GM23338 (cell line): ENCODE measurements at regions not wholly inside any gene's neighbourhood (a gene's known extent, or its start where the extent isn't known, plus 50 kb on each side); places are given as distances from the start of the nearest gene placed in this dataset.

Experiments
- ATAC-seq: fragments of 200-7000 bp; cut with Tn5 transposase; 3 replicates; pipeline ENCODE4 v1.9.1; 2020
- DNase-seq: peaks from one replicate; pipeline ENCODE4 v3.0.0-alpha.2; 2015; ENCODE audit warnings: low spot score
- H2AFZ ChIP-seq: fragments of 200-600 bp; sonication (generic); 2 replicates; pipeline ENCODE4 v1.8.0; 2016; ENCODE audit warnings: antibody characterized with exemption, mild to moderate bottlenecking, moderate library complexity
- H3F3A ChIP-seq: fragments of 200-600 bp; sonication (generic); replicated peaks from 2 replicates; pipeline ENCODE4 v1.8.0; 2017; ENCODE audit warnings: antibody characterized with exemption, mixed run types, low read depth
- H3K27ac ChIP-seq: fragments of 200-600 bp; sonication (generic); 2 replicates; pipeline ENCODE4 v1.6.1; 2016; ENCODE audit warnings: low read depth
- H3K27me3 ChIP-seq: fragments of 200-600 bp; sonication (generic); 2 replicates; pipeline ENCODE4 v1.8.0; 2016; ENCODE audit warnings: mild to moderate bottlenecking, mixed run types, moderate library complexity; ENCODE audit not compliant: insufficient read depth
- H3K36me3 ChIP-seq: fragments of 200-600 bp; sonication (generic); 2 replicates; pipeline ENCODE4 v1.8.0; 2016; ENCODE audit warnings: mild to moderate bottlenecking; ENCODE audit not compliant: insufficient read depth
- H3K4me1 ChIP-seq: fragments of 200-600 bp; sonication (generic); 2 replicates; pipeline ENCODE4 v1.8.0; 2016; ENCODE audit warnings: mild to moderate bottlenecking, moderate library complexity; ENCODE audit not compliant: insufficient read depth
- H3K4me2 ChIP-seq: fragments of 200-600 bp; sonication (generic); 2 replicates; pipeline ENCODE4 v1.7.1; 2017; ENCODE audit warnings: mixed run types
- H3K4me3 ChIP-seq: fragments of 200-600 bp; sonication (generic); 2 replicates; pipeline ENCODE4 v1.6.1; 2016; ENCODE audit warnings: mixed run types
- H3K79me2 ChIP-seq: fragments of 200-600 bp; sonication (generic); replicated peaks from 2 replicates; pipeline ENCODE4 v1.8.0; 2017; ENCODE audit warnings: mild to moderate bottlenecking; ENCODE audit not compliant: insufficient read depth
- H3K9me2 ChIP-seq: fragments of 200-600 bp; sonication (generic); 2 replicates; pipeline ENCODE4 v1.8.0; 2017; ENCODE audit not compliant: insufficient read depth
- H4K20me1 ChIP-seq: fragments of 200-600 bp; sonication (generic); replicated peaks from 2 replicates; pipeline ENCODE4 v1.8.0; 2017; ENCODE audit warnings: mild to moderate bottlenecking; ENCODE audit not compliant: insufficient read depth
- H3K27ac Mint-ChIP-seq: 2 replicates; pipeline ENCODE4 v1.8.0; 2020; ENCODE audit warnings: inconsistent platforms, mild to moderate bottlenecking, moderate library complexity, mixed read lengths
- H3K27me3 Mint-ChIP-seq: 3 replicates; pipeline ENCODE4 v1.8.0; 2022; ENCODE audit warnings: low read depth, mild to moderate bottlenecking, moderate library complexity, mixed read lengths, inconsistent platforms; ENCODE audit not compliant: insufficient read depth, poor library complexity
- H3K36me3 Mint-ChIP-seq: 3 replicates; pipeline ENCODE4 v1.8.0; 2021; ENCODE audit warnings: low read depth, mild to moderate bottlenecking, inconsistent platforms, moderate library complexity, mixed read lengths
- H3K4me1 Mint-ChIP-seq: 3 replicates; pipeline ENCODE4 v1.8.0; 2020; ENCODE audit warnings: mild to moderate bottlenecking, inconsistent platforms, mixed read lengths
- H3K4me3 Mint-ChIP-seq: 3 replicates; pipeline ENCODE4 v1.8.0; 2021; ENCODE audit warnings: moderate library complexity, mild to moderate bottlenecking, inconsistent platforms, mixed read lengths
- H3K9me3 Mint-ChIP-seq: 3 replicates; pipeline ENCODE4 v1.8.0; 2020; ENCODE audit warnings: moderate library complexity, mild to moderate bottlenecking, inconsistent platforms, mixed read lengths
- EZH2 ChIP-seq: fragments of 200-600 bp; sonication (generic); IDR thresholded peaks from one replicate; pipeline ENCODE4 v1.8.0; 2017; ENCODE audit warnings: antibody characterized with exemption, mild to moderate bottlenecking, low read depth; ENCODE audit not compliant: unreplicated experiment
- NANOG ChIP-seq: IDR thresholded peaks from 2 replicates; pipeline ENCODE4 v1.6.1; 2016; ENCODE audit warnings: antibody characterized with exemption, borderline replicate concordance
- STAT1 ChIP-seq: IDR thresholded peaks from one replicate; pipeline ENCODE4 v1.6.1; 2016; ENCODE audit warnings: antibody characterized with exemption; ENCODE audit not compliant: unreplicated experiment
- ZNF462 ChIP-seq: fragments of 250-450 bp; sonication (Bioruptor Pico); IDR thresholded peaks from 2 replicates; pipeline ENCODE4 v1.5.0; 2020; ENCODE audit warnings: mild to moderate bottlenecking, moderate library complexity
- TF ChIP-seq, protein P1 (sequence below): IDR thresholded peaks from one replicate; pipeline ENCODE4 v1.6.1; 2018; ENCODE audit warnings: antibody characterized with exemption; ENCODE audit not compliant: unreplicated experiment
- TF ChIP-seq, protein P2 (sequence below), 2 experiments: fragments of 200-600 bp in 1 of 2; sonication (generic) in 1 of 2; conservative IDR thresholded peaks; 2 replicates each; pipeline versions ENCODE4 v1.5.1 to v1.6.1; 2016 to 2017; ENCODE audit warnings: antibody characterized with exemption in 2 of 2, low read depth in 2 of 2, mild to moderate bottlenecking in 2 of 2, moderate library complexity in 1 of 2
- TF ChIP-seq, protein P3 (sequence below): IDR thresholded peaks from 2 replicates; pipeline ENCODE4 v1.6.1; 2016; ENCODE audit warnings: antibody characterized with exemption

DNA sequence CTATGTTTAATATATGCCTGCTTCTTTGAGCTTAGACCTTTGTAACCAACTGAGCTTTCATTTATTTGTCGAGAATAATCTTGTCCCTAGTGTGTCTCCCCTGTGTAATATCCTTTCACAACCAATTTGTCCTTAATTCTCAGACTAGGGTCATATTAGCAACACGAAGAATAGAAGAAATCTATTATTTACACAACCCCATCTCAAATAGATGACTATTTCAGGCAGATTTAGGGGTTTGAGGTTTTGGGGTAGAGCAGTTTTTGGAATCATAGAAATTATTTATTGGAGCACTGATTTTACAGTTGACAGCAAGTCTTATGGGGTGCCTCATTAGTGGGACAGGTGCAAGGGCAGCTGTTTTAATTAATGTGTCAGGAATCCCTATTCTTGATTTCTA is 91.2 kb upstream of the ANO4 start (continued):
- TF ChIP-seq ZNF462 (CRISPR knock-in tag), result no peak
- TF ChIP-seq NANOG, result no peak
- no peak for TF ChIP-seq EZH2
- TF ChIP-seq, protein P1, sequence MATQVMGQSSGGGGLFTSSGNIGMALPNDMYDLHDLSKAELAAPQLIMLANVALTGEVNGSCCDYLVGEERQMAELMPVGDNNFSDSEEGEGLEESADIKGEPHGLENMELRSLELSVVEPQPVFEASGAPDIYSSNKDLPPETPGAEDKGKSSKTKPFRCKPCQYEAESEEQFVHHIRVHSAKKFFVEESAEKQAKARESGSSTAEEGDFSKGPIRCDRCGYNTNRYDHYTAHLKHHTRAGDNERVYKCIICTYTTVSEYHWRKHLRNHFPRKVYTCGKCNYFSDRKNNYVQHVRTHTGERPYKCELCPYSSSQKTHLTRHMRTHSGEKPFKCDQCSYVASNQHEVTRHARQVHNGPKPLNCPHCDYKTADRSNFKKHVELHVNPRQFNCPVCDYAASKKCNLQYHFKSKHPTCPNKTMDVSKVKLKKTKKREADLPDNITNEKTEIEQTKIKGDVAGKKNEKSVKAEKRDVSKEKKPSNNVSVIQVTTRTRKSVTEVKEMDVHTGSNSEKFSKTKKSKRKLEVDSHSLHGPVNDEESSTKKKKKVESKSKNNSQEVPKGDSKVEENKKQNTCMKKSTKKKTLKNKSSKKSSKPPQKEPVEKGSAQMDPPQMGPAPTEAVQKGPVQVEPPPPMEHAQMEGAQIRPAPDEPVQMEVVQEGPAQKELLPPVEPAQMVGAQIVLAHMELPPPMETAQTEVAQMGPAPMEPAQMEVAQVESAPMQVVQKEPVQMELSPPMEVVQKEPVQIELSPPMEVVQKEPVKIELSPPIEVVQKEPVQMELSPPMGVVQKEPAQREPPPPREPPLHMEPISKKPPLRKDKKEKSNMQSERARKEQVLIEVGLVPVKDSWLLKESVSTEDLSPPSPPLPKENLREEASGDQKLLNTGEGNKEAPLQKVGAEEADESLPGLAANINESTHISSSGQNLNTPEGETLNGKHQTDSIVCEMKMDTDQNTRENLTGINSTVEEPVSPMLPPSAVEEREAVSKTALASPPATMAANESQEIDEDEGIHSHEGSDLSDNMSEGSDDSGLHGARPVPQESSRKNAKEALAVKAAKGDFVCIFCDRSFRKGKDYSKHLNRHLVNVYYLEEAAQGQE, result no peak
- TF ChIP-seq STAT1, result no peak

DNA sequence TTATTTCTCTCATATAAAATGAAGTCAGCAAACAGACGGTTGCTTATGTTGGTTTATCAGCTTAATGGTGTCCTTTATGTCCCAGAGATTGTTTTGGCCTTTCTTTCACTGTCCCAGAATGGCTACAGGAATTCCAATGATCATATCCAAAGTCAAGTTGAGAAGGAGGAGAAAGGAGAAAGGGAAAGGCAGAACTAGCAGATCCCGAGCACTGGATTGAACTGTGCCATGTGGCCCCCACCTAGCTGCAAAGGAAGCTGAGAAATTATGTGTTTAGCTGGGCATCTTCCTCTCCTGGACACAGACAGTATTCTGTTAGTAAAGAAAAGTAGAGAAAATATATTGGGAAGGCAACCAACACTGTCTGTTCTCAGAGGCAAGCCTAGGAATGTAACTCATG is 90.7 kb upstream of the ANO4 start:
- no peaks in the 10 kb centered on the region for H3F3A ChIP-seq
- Mint-ChIP-seq H3K27ac (no peak overlapping the region), H3K4me3 (no peak overlapping the region), H3K4me1 (peaks cover 5% of the 10 kb centered on the region; the same call in 2 of the 3 replicates), H3K36me3 (no peaks in the 10 kb centered on the region), H3K9me3 (no peaks in the 10 kb centered on the region; the same call in 2 of the 3 replicates), H3K27me3 (no peaks in the 10 kb centered on the region)
- no peaks in the 10 kb centered on the region for H3K79me2 ChIP-seq
- H3K27me3 ChIP-seq, result no peaks in the 10 kb centered on the region
- DNase-seq (no peak), ATAC-seq (no peak)
- no peaks in the 10 kb centered on the region for H3K9me2 ChIP-seq
- H3K4me1 ChIP-seq, result peaks cover 6% of the 10 kb centered on the region
- H3K4me3 ChIP-seq, result no peak overlapping the region
- H3K4me2 ChIP-seq, result no peak overlapping the region
- H4K20me1 ChIP-seq, result no peaks in the 10 kb centered on the region
- H3K36me3 ChIP-seq, result no peaks in the 10 kb centered on the region
- no peak overlapping the region for H3K27ac ChIP-seq
- no peak overlapping the region for H2AFZ ChIP-seq
- TF ChIP-seq NANOG, result no peak
- TF ChIP-seq, protein P2, sequence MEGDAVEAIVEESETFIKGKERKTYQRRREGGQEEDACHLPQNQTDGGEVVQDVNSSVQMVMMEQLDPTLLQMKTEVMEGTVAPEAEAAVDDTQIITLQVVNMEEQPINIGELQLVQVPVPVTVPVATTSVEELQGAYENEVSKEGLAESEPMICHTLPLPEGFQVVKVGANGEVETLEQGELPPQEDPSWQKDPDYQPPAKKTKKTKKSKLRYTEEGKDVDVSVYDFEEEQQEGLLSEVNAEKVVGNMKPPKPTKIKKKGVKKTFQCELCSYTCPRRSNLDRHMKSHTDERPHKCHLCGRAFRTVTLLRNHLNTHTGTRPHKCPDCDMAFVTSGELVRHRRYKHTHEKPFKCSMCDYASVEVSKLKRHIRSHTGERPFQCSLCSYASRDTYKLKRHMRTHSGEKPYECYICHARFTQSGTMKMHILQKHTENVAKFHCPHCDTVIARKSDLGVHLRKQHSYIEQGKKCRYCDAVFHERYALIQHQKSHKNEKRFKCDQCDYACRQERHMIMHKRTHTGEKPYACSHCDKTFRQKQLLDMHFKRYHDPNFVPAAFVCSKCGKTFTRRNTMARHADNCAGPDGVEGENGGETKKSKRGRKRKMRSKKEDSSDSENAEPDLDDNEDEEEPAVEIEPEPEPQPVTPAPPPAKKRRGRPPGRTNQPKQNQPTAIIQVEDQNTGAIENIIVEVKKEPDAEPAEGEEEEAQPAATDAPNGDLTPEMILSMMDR (conservative IDR thresholded peaks at IDR 0.05; ENCODE audit: low read depth in 2 of 2), result no peak
- TF ChIP-seq, protein P3, sequence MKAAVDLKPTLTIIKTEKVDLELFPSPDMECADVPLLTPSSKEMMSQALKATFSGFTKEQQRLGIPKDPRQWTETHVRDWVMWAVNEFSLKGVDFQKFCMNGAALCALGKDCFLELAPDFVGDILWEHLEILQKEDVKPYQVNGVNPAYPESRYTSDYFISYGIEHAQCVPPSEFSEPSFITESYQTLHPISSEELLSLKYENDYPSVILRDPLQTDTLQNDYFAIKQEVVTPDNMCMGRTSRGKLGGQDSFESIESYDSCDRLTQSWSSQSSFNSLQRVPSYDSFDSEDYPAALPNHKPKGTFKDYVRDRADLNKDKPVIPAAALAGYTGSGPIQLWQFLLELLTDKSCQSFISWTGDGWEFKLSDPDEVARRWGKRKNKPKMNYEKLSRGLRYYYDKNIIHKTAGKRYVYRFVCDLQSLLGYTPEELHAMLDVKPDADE, result no peak
